Transverse colon (tissue), 4 donors: ENCODE measurements at regions not wholly inside any gene's neighbourhood (a gene's known extent, or its start where the extent isn't known, plus 50 kb on each side); places are given as distances from the start of the nearest gene placed in this dataset.

Source experiments
- CTCF ChIP-seq, 5 experiments: fragments of 200-600 bp in 3 of 5; fragments of 450-650 bp in 2 of 5; sonication (generic) in 3 of 5; IDR thresholded peaks; 1 replicate in 2 of 5; 2 replicates in 3 of 5; pipeline ENCODE4 v1.5.1; 2016 to 2017; ENCODE audit warnings: antibody characterized with exemption in 5 of 5, inconsistent platforms in 3 of 5, mild to moderate bottlenecking in 2 of 5, moderate library complexity in 1 of 5
- POLR2A ChIP-seq: fragments of 450-650 bp; IDR thresholded peaks from one replicate; pipeline ENCODE4 v1.6.1; 2016; ENCODE audit warnings: antibody characterized with exemption, mild to moderate bottlenecking, moderate library complexity
- POLR2AphosphoS5 ChIP-seq, 3 donors: sonication (generic); formaldehyde crosslinking; IDR thresholded peaks; one replicate each; pipeline ENCODE4 v1.6.1; 2016; ENCODE audit warnings: antibody characterized with exemption in 3 of 3

GRCh38 chr10:83957168-83957947, 182.0 kb upstream of the GHITM start:
- no peak for TF ChIP-seq CTCF (IDR thresholded peaks at IDR 0.05)
- no peak for TF ChIP-seq POLR2AphosphoS5 (IDR thresholded peaks at IDR 0.05)
- TF ChIP-seq POLR2A, result no peak
